Inflammatory macrophage treated with lipopolysaccharide for 4 hours (primary cell): ENCODE measurements at regions not wholly inside any gene's neighbourhood (a gene's known extent, or its start where the extent isn't known, plus 50 kb on each side); places are given as distances from the start of the nearest gene placed in this dataset.

Experiments
- DNase-seq: peaks from one replicate; pipeline ENCODE4 v3.0.0-alpha.2; 2020

- DNase-seq, result no peak
Measured at GRCh38 chr14:56900726-56901125, 90.4 kb upstream of the OTX2 start.

- DNase-seq, result no peak
Measured at GRCh38 chr14:56899829-56900228, 89.5 kb upstream of the OTX2 start.

GRCh38 chr14:56896922-56897321 lies 86.6 kb upstream of the OTX2 start:
- no peak for DNase-seq

GRCh38 chr14:56896231-56896630 lies 86.0 kb upstream of the OTX2 start:
- no peak for DNase-seq

- no peak for DNase-seq
Measured at GRCh38 chr14:56895154-56895553, 84.9 kb upstream of the OTX2 start.

- DNase-seq, result no peak
Measured at GRCh38 chr14:56894591-56894991, 84.3 kb upstream of the OTX2 start.

- DNase-seq, result no peak
Measured at GRCh38 chr14:56892959-56893358, 82.7 kb upstream of the OTX2 start.

GRCh38 chr14:56891226-56891625 lies 80.9 kb upstream of the OTX2 start:
- DNase-seq, result peak; percentile 32

GRCh38 chr14:56889705-56890104 lies 79.4 kb upstream of the OTX2 start:
- DNase-seq, result no peak

GRCh38 chr14:56888274-56888673 lies 78.0 kb upstream of the OTX2 start:
- DNase-seq, result no peak

- no peak for DNase-seq
Measured at GRCh38 chr14:56887216-56887615, 76.9 kb upstream of the OTX2 start.

- DNase-seq, result no peak
Measured at GRCh38 chr14:56886471-56887062, 76.3 kb upstream of the OTX2 start.

GRCh38 chr14:56885825-56886224 lies 75.5 kb upstream of the OTX2 start:
- peak; percentile 2 for DNase-seq

- DNase-seq, result no peak
Measured at GRCh38 chr14:56884617-56885016, 74.3 kb upstream of the OTX2 start.

GRCh38 chr14:56881181-56881580 lies 70.9 kb upstream of the OTX2 start:
- no peak for DNase-seq

- no peak for DNase-seq
Measured at GRCh38 chr14:56878766-56879165, 68.5 kb upstream of the OTX2 start.

GRCh38 chr14:56875104-56875675 lies 64.9 kb upstream of the OTX2 start:
- DNase-seq, result no peak

- DNase-seq, result no peak
Measured at GRCh38 chr14:56874375-56874774, 64.1 kb upstream of the OTX2 start.

GRCh38 chr14:56870336-56870735 lies 60.1 kb upstream of the OTX2 start:
- no peak for DNase-seq

- no peak for DNase-seq
Measured at GRCh38 chr14:56868660-56869059, 58.4 kb upstream of the OTX2 start.

- DNase-seq, result no peak
Measured at GRCh38 chr14:56862836-56863235, 52.6 kb upstream of the OTX2 start.

GRCh38 chr14:56860441-56860840 lies 50.2 kb upstream of the OTX2 start:
- DNase-seq, result no peak
